Esophagus muscularis mucosa (tissue), 4 donors: ENCODE measurements at regions not wholly inside any gene's neighbourhood (a gene's known extent, or its start where the extent isn't known, plus 50 kb on each side); places are given as distances from the start of the nearest gene placed in this dataset.

Experiments used
- DNase-seq: peaks from one replicate; pipeline ENCODE4 v3.0.0-alpha.2; 2017; ENCODE audit errors: extremely low spot score
- H3K27ac ChIP-seq, 4 donors: fragments of 200-600 bp; sonication (generic); replicated peaks in 1 of 4; 1 replicate in 3 of 4; 2 replicates in 1 of 4; pipeline ENCODE4 v1.5.1; 2016 to 2019; ENCODE audit warnings: mild to moderate bottlenecking in 1 of 4
- H3K27me3 ChIP-seq, 4 donors: fragments of 200-600 bp; sonication (generic); one replicate each; pipeline versions ENCODE4 v1.5.1 to v1.6.0; 2016 to 2019
- H3K36me3 ChIP-seq, 4 donors: fragments of 200-600 bp; sonication (generic); one replicate each; pipeline ENCODE4 v1.5.1; 2016 to 2019
- H3K4me1 ChIP-seq, 4 donors: fragments of 200-600 bp; sonication (generic); one replicate each; pipeline ENCODE4 v1.5.1; 2016 to 2019
- H3K4me3 ChIP-seq, 4 donors: fragments of 200-600 bp; sonication (generic); 1 replicate in 2 of 4; 2 replicates in 2 of 4; pipeline ENCODE4 v1.5.1; 2016 to 2019; ENCODE audit warnings: mild to moderate bottlenecking in 4 of 4, moderate library complexity in 1 of 4
- H3K9me3 ChIP-seq, 4 donors: fragments of 200-600 bp; sonication (generic); 1 replicate in 3 of 4; 2 replicates in 1 of 4; pipeline ENCODE4 v1.5.1; 2016 to 2019
- CTCF ChIP-seq, 3 experiments: fragments of 200-600 bp in 2 of 3; fragments of 450-650 bp in 1 of 3; sonication (generic) in 2 of 3; IDR thresholded peaks; one replicate each; pipeline ENCODE4 v1.5.1; 2017 to 2019; ENCODE audit warnings: antibody characterized with exemption in 3 of 3, mild to moderate bottlenecking in 2 of 3, moderate library complexity in 1 of 3
- EP300 ChIP-seq: sonication (generic); formaldehyde crosslinking; IDR thresholded peaks from one replicate; pipeline ENCODE4 v1.6.1; 2017; ENCODE audit warnings: antibody characterized with exemption
- POLR2A ChIP-seq: fragments of 450-650 bp; IDR thresholded peaks from one replicate; pipeline ENCODE4 v1.6.1; 2017; ENCODE audit warnings: antibody characterized with exemption, moderate library complexity, mild to moderate bottlenecking, low read depth
- POLR2AphosphoS5 ChIP-seq, 2 donors: sonication (generic); formaldehyde crosslinking; IDR thresholded peaks; one replicate each; pipeline ENCODE4 v1.6.1; 2017; ENCODE audit warnings: antibody characterized with exemption in 2 of 2
- WGBS: methylation state at CpG from one replicate; pipeline ENCODE4 v1.1.5; 2018; 5-methylcytosine and 5-hydroxymethylcytosine counted together
- intact Hi-C: fragments of 100-400 bp; cut with DNase I; formaldehyde crosslinking; loops from one replicate; pipeline ENCODE4 v1.15.1; 2023

GRCh38 chr10:58086763-58087150, 180.9 kb downstream of the IPMK start:
- Histone ChIP-seq H3K4me1 (no peaks in the 10 kb centered on the region), H3K27ac (no peak overlapping the region), H3K4me3 (no peak overlapping the region), H3K9me3 (no peaks in the 10 kb centered on the region), H3K27me3 (no peaks in the 10 kb centered on the region), H3K36me3 (no peaks in the 10 kb centered on the region)
- TF ChIP-seq CTCF (IDR thresholded peaks at IDR 0.05) = no peak
- no peak for TF ChIP-seq POLR2AphosphoS5 (IDR thresholded peaks at IDR 0.05)
- TF ChIP-seq EP300 = no peak
- no peak for TF ChIP-seq POLR2A
- 97% methylated on average over 2 of the region's 2 CpGs for WGBS
- DNase-seq = no peak
- intact Hi-C loops = no loop called here

GRCh38 chr10:58086144-58086762, 181.4 kb downstream of the IPMK start:
- DNase-seq = no peak
- no peaks in the 10 kb centered on the region for H3K27me3 ChIP-seq
- no peaks in the 10 kb centered on the region for H3K9me3 ChIP-seq
- WGBS = 86% methylated on average over 2 of the region's 2 CpGs
- H3K4me3 ChIP-seq = no peak overlapping the region
- no peak overlapping the region for H3K27ac ChIP-seq
- no peak for TF ChIP-seq CTCF (IDR thresholded peaks at IDR 0.05)
- no peak for TF ChIP-seq EP300
- TF ChIP-seq POLR2AphosphoS5 (IDR thresholded peaks at IDR 0.05) = no peak
- no peak for TF ChIP-seq POLR2A
- intact Hi-C loops = no loop called here
- H3K4me1 ChIP-seq = no peaks in the 10 kb centered on the region
- H3K36me3 ChIP-seq = no peaks in the 10 kb centered on the region

GRCh38 chr10:58082248-58082647, 185.4 kb downstream of the IPMK start:
- no peak for DNase-seq
- WGBS = 95% methylated on average over 3 of the region's 3 CpGs
- TF ChIP-seq CTCF (IDR thresholded peaks at IDR 0.05) (no peak), EP300 (no peak), POLR2A (no peak), POLR2AphosphoS5 (IDR thresholded peaks at IDR 0.05) (no peak)
- no peak overlapping the region for H3K4me3 ChIP-seq
- H3K4me1 ChIP-seq = no peaks in the 10 kb centered on the region
- no peaks in the 10 kb centered on the region for H3K27me3 ChIP-seq
- intact Hi-C loops = no loop called here
- no peaks in the 10 kb centered on the region for H3K9me3 ChIP-seq
- no peak overlapping the region for H3K27ac ChIP-seq
- H3K36me3 ChIP-seq = no peaks in the 10 kb centered on the region

- 38% methylated on average over 2 of the region's 2 CpGs for WGBS
- intact Hi-C loops = no loop called here
These were observed 186.3 kb downstream of the IPMK start for GRCh38 chr10:58081353-58081752.

More at GRCh38 chr10:58081353-58081752, 186.3 kb downstream of the IPMK start:
- DNase-seq = peak; percentile 21
- H3K9me3 ChIP-seq = no peaks in the 10 kb centered on the region
- no peak overlapping the region for H3K27ac ChIP-seq
- no peaks in the 10 kb centered on the region for H3K4me1 ChIP-seq
- H3K36me3 ChIP-seq = no peaks in the 10 kb centered on the region
- no peak overlapping the region for H3K4me3 ChIP-seq
- no peaks in the 10 kb centered on the region for H3K27me3 ChIP-seq
- TF ChIP-seq EP300 (no peak), POLR2A (no peak), CTCF (IDR thresholded peaks at IDR 0.05) (no peak), POLR2AphosphoS5 (IDR thresholded peaks at IDR 0.05) (no peak)
